ENCODE measurements at regions not wholly inside any gene's neighbourhood (a gene's known extent, or its start where the extent isn't known, plus 50 kb on each side); places are given as distances from the start of the nearest gene placed in this dataset.

DNA sequence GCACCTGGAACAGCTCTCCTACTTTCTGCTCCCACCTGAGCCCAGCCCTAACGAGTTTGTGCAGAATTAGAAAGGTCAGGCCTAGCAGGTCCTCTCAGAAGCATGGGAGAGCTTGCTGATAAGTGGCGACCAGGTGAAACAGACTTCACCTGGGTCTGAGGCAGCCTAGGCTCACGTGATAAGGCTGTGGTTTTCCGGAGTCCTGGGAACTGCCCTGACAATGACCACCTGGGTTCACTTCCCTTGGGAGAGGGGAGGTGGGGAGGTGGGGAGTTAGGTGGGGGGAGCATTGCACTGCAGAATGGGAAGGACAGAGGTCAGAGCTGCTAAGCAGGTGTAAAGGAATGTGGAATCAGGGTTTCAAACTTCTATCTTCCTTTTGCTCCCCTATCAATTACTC is 152.9 kb upstream of the MAP1B start:
- no peak overlapping the region for H3K27ac Mint-ChIP-seq
- H3K36me3 Mint-ChIP-seq (ENCODE audit: low read depth): no peaks in the 10 kb centered on the region
- no peak for DNase-seq (ENCODE audit: low spot score)
- H3K27me3 Mint-ChIP-seq (ENCODE audit: insufficient read depth): no peaks in the 10 kb centered on the region
- no peaks in the 10 kb centered on the region for H3K9me3 Mint-ChIP-seq
- H3K4me3 Mint-ChIP-seq: no peak overlapping the region
- no peaks in the 10 kb centered on the region for H3K4me1 Mint-ChIP-seq (ENCODE audit: low read depth)
- intact Hi-C loops (cut with micrococcal nuclease): no loop called here

DNA sequence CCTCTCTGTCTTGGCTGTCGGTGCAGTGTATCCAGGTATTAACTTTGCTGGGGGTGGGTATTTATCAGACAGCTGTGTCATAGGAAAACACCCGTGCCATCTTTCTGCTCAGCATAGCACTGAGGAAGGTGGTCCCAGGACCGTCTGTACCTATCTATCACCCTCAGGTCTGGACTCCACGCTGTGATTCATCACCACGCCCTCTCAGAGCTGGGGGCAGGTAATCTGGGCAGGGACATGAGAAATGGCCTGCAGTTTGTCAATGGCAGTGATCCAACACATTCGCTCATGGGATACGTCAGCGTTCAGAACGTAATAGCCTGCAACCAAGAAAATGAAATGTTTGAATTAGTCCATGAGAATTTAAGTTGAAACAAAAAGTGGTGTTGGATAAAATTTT is 151.6 kb upstream of the MAP1B start:
- no peak overlapping the region for H3K27ac Mint-ChIP-seq
- DNase-seq (ENCODE audit: low spot score): no peak
- no peaks in the 10 kb centered on the region for H3K36me3 Mint-ChIP-seq (ENCODE audit: low read depth)
- intact Hi-C loops (cut with micrococcal nuclease): no loop called here
- H3K4me3 Mint-ChIP-seq: no peak overlapping the region
- H3K4me1 Mint-ChIP-seq (ENCODE audit: low read depth): no peaks in the 10 kb centered on the region
- H3K27me3 Mint-ChIP-seq (ENCODE audit: insufficient read depth): no peaks in the 10 kb centered on the region
- H3K9me3 Mint-ChIP-seq: no peaks in the 10 kb centered on the region

- Mint-ChIP-seq H3K27ac (no peak overlapping the region), H3K27me3 (ENCODE audit: insufficient read depth) (no peaks in the 10 kb centered on the region), H3K4me1 (ENCODE audit: low read depth) (no peaks in the 10 kb centered on the region), H3K36me3 (ENCODE audit: low read depth) (no peaks in the 10 kb centered on the region), H3K4me3 (no peak overlapping the region), H3K9me3 (no peaks in the 10 kb centered on the region)
- intact Hi-C loops (cut with micrococcal nuclease): no loop called here
- DNase-seq (ENCODE audit: low spot score): no peak
Measured at GRCh38 chr5:71957292-71957898, 149.9 kb upstream of the MAP1B start.

DNA sequence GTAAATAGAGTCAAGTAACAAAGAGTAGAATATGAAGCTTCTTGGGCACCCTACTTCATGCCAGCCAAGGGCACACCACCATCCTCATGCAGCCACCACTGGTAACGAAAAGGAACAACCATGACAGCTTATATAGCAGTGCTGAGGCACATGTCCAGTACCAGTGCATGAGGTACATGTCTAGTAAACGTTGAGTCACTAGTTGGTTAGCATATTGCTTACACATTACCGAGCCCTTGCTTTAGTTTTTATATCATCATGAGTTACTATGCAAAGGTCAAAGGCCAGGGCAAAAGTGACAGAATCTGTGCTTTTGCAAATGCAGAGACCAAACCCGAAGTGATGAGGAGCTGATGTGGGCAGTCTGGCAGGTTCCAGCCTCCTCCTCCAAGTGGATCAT is 147.1 kb upstream of the MAP1B start:
- Mint-ChIP-seq H3K27ac (no peak overlapping the region), H3K4me3 (no peak overlapping the region), H3K36me3 (ENCODE audit: low read depth) (no peaks in the 10 kb centered on the region), H3K9me3 (no peaks in the 10 kb centered on the region), H3K27me3 (ENCODE audit: insufficient read depth) (no peaks in the 10 kb centered on the region), H3K4me1 (ENCODE audit: low read depth) (no peaks in the 10 kb centered on the region)
- intact Hi-C loops (cut with micrococcal nuclease): no loop called here
- no peak for DNase-seq (ENCODE audit: low spot score)

GRCh38 chr5:71961786-71962185 is 145.5 kb upstream of the MAP1B start:
- H3K4me1 Mint-ChIP-seq (ENCODE audit: low read depth): no peaks in the 10 kb centered on the region
- no peaks in the 10 kb centered on the region for H3K36me3 Mint-ChIP-seq (ENCODE audit: low read depth)
- H3K27ac Mint-ChIP-seq: no peak overlapping the region
- no peak for DNase-seq (ENCODE audit: low spot score)
- H3K9me3 Mint-ChIP-seq: no peaks in the 10 kb centered on the region
- no peak overlapping the region for H3K4me3 Mint-ChIP-seq
- H3K27me3 Mint-ChIP-seq (ENCODE audit: insufficient read depth): no peaks in the 10 kb centered on the region
- intact Hi-C loops (cut with micrococcal nuclease): no loop called here

- H3K27ac Mint-ChIP-seq: no peak overlapping the region
- H3K36me3 Mint-ChIP-seq (ENCODE audit: low read depth): no peaks in the 10 kb centered on the region
- peaks cover 3% of the 10 kb centered on the region for H3K27me3 Mint-ChIP-seq (ENCODE audit: insufficient read depth)
- H3K9me3 Mint-ChIP-seq: no peaks in the 10 kb centered on the region
- intact Hi-C loops (cut with micrococcal nuclease): no loop called here
- no peaks in the 10 kb centered on the region for H3K4me1 Mint-ChIP-seq (ENCODE audit: low read depth)
- H3K4me3 Mint-ChIP-seq: no peak overlapping the region
- no peak for DNase-seq (ENCODE audit: low spot score)
Measured at GRCh38 chr5:71969460-71969859, 137.8 kb upstream of the MAP1B start.

- Mint-ChIP-seq H3K4me3 (no peak overlapping the region), H3K27ac (no peak overlapping the region), H3K4me1 (ENCODE audit: low read depth) (no peaks in the 10 kb centered on the region), H3K36me3 (ENCODE audit: low read depth) (no peaks in the 10 kb centered on the region), H3K27me3 (ENCODE audit: insufficient read depth) (peaks cover 5% of the 10 kb centered on the region), H3K9me3 (no peaks in the 10 kb centered on the region)
- intact Hi-C loops (cut with micrococcal nuclease): no loop called here
- DNase-seq (ENCODE audit: low spot score): no peak
Measured at GRCh38 chr5:71971862-71972261, 135.4 kb upstream of the MAP1B start.

GRCh38 chr5:71972777-71973473 is 134.3 kb upstream of the MAP1B start:
- H3K4me1 Mint-ChIP-seq (ENCODE audit: low read depth): no peaks in the 10 kb centered on the region
- intact Hi-C loops (cut with micrococcal nuclease): no loop called here
- DNase-seq (ENCODE audit: low spot score): no peak
- no peaks in the 10 kb centered on the region for H3K9me3 Mint-ChIP-seq
- no peak overlapping the region for H3K4me3 Mint-ChIP-seq
- H3K36me3 Mint-ChIP-seq (ENCODE audit: low read depth): no peaks in the 10 kb centered on the region
- peaks cover 5% of the 10 kb centered on the region for H3K27me3 Mint-ChIP-seq (ENCODE audit: insufficient read depth)
- H3K27ac Mint-ChIP-seq: no peak overlapping the region

GRCh38 chr5:71973563-71973962 is 133.7 kb upstream of the MAP1B start:
- no peaks in the 10 kb centered on the region for H3K36me3 Mint-ChIP-seq (ENCODE audit: low read depth)
- no peak overlapping the region for H3K27ac Mint-ChIP-seq
- H3K4me1 Mint-ChIP-seq (ENCODE audit: low read depth): no peaks in the 10 kb centered on the region
- peaks cover 5% of the 10 kb centered on the region for H3K27me3 Mint-ChIP-seq (ENCODE audit: insufficient read depth)
- DNase-seq (ENCODE audit: low spot score): no peak
- no peaks in the 10 kb centered on the region for H3K9me3 Mint-ChIP-seq
- intact Hi-C loops (cut with micrococcal nuclease): no loop called here
- H3K4me3 Mint-ChIP-seq: no peak overlapping the region

DNA sequence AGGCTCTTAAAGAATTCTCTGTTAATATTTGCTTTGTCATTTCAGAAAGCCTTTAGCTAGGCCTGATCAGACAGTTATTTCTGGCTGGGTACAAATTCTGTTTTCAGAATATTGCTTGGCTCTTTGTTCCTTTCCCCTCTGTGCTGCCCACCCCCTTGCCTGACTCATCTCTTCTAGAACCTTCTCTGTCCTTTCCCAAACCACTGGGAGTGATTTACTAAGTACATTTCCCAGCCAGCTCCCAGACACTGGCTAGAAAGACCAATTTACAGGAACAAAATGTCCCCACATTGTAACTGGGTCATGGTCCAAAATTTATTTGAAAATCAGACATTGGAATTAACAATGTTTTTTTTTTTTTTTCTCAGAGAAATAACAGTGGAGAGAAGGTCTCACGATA is 133.1 kb upstream of the MAP1B start:
- Mint-ChIP-seq H3K9me3 (no peaks in the 10 kb centered on the region), H3K27ac (no peak overlapping the region), H3K27me3 (ENCODE audit: insufficient read depth) (peaks cover 5% of the 10 kb centered on the region)

DNA sequence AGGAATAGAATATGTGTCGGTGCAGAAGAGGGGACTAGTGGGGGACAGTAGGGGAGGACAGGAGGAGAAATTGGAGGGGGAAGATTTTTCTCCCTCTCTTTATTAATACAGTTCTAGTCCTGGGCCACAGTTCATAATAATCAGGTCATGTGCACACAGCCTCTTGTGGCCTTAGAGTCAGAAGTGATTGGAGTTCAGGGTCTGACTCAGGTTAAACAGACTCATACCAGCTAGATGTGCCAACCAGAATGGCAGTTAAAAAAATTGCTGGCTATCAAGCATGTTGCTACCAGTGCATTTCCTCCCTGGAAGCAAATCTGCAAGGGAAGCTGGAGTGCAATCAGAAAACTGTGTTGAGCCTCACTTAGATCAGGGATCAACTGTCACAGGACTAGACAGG is 132.7 kb upstream of the MAP1B start:
- Mint-ChIP-seq H3K27ac (no peak overlapping the region), H3K9me3 (no peaks in the 10 kb centered on the region), H3K36me3 (ENCODE audit: low read depth) (no peaks in the 10 kb centered on the region), H3K4me3 (no peak overlapping the region), H3K27me3 (ENCODE audit: insufficient read depth) (peaks cover 5% of the 10 kb centered on the region), H3K4me1 (ENCODE audit: low read depth) (no peaks in the 10 kb centered on the region)
- no peak for DNase-seq (ENCODE audit: low spot score)
- intact Hi-C loops (cut with micrococcal nuclease): no loop called here

More for the DNA sequence above, 133.1 kb upstream of the MAP1B start:
- no peak for DNase-seq (ENCODE audit: low spot score)
- H3K36me3 Mint-ChIP-seq (ENCODE audit: low read depth): no peaks in the 10 kb centered on the region
- no peak overlapping the region for H3K4me3 Mint-ChIP-seq
- H3K4me1 Mint-ChIP-seq (ENCODE audit: low read depth): no peaks in the 10 kb centered on the region
- intact Hi-C loops (cut with micrococcal nuclease): no loop called here

DNA sequence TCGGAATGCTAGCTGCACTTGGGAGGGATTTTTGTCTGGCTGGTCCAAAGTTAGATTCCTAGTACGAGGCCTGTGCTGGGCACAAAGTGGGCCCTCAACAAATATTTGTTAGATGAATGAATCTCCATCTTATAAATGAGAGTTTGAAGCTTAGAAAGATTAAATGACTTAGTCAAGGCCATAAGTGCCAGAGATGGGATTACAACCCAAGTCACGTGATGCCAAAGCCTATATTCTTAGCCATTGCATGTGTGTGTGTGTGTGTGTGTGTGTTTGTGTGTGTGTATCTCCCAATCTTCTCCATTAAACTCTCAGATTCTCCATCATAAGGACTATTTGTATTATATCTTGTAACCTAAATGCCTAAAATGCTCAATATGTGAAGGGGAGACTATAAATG is 130.8 kb upstream of the MAP1B start:
- H3K4me1 Mint-ChIP-seq (ENCODE audit: low read depth): no peaks in the 10 kb centered on the region
- H3K27ac Mint-ChIP-seq: no peak overlapping the region
- intact Hi-C loops (cut with micrococcal nuclease): no loop called here
- no peak for DNase-seq (ENCODE audit: low spot score)
- H3K27me3 Mint-ChIP-seq (ENCODE audit: insufficient read depth): peaks cover 5% of the 10 kb centered on the region
- H3K36me3 Mint-ChIP-seq (ENCODE audit: low read depth): no peaks in the 10 kb centered on the region
- H3K4me3 Mint-ChIP-seq: no peak overlapping the region
- H3K9me3 Mint-ChIP-seq: no peaks in the 10 kb centered on the region

DNA sequence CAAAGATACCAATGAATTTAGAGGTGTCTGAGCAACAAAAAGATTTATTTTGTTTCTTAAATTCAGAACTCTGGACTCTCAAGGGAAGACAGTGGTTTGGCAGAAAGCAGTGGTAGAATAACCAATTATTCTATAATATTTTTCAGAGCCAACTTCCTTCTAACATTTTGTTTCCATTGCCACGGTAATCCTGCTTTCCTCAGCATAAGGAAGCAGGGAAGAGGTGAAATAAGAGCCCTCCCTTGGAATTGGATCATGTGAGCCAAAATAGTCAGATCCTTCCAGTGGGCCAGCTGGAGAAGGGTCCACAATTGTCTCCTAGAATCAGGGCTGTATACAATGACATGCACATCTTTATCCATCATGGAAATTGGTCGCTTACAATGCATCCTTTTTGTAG is 130.0 kb upstream of the MAP1B start:
- Mint-ChIP-seq H3K27me3 (ENCODE audit: insufficient read depth) (peaks cover 5% of the 10 kb centered on the region), H3K36me3 (ENCODE audit: low read depth) (no peaks in the 10 kb centered on the region), H3K4me1 (ENCODE audit: low read depth) (no peaks in the 10 kb centered on the region), H3K4me3 (no peak overlapping the region), H3K9me3 (no peaks in the 10 kb centered on the region), H3K27ac (no peak overlapping the region)
- DNase-seq (ENCODE audit: low spot score): no peak
- intact Hi-C loops (cut with micrococcal nuclease): no loop called here

DNA sequence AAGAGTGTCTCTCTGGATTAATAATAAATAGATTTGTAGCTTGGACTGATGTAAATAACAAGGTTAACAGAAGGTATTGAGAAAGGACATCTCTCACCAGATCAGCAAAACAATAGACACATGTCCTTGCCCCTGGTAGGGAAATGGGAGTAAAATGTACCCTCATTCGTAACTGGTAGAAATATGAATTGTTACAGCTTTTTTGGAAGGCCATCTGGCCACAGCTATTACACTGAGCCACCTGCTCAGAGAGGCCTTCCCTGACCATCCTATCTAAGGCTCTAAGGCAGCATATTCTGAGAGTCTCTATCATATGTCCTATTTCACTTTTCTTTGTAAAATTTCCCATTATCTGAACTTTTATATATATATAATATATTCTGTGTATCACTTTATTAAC is 129.1 kb upstream of the MAP1B start:
- no peak overlapping the region for H3K27ac Mint-ChIP-seq
- H3K4me3 Mint-ChIP-seq: no peak overlapping the region
- DNase-seq (ENCODE audit: low spot score): no peak
- no peaks in the 10 kb centered on the region for H3K36me3 Mint-ChIP-seq (ENCODE audit: low read depth)
- peaks cover 5% of the 10 kb centered on the region for H3K27me3 Mint-ChIP-seq (ENCODE audit: insufficient read depth)
- intact Hi-C loops (cut with micrococcal nuclease): no loop called here
- no peaks in the 10 kb centered on the region for H3K4me1 Mint-ChIP-seq (ENCODE audit: low read depth)
- peaks cover 5% of the 10 kb centered on the region for H3K9me3 Mint-ChIP-seq
